Retina (tissue), 1 donor: ENCODE measurements at regions not wholly inside any gene's neighbourhood (a gene's known extent, or its start where the extent isn't known, plus 50 kb on each side); places are given as distances from the start of the nearest gene placed in this dataset.
A peak's percentile ranks its signal among the peaks of the same experiment; 100 is the strongest.

Experiments
- DNase-seq: peaks from one replicate; pipeline ENCODE4 v3.0.0-alpha.2; 2016

DNA sequence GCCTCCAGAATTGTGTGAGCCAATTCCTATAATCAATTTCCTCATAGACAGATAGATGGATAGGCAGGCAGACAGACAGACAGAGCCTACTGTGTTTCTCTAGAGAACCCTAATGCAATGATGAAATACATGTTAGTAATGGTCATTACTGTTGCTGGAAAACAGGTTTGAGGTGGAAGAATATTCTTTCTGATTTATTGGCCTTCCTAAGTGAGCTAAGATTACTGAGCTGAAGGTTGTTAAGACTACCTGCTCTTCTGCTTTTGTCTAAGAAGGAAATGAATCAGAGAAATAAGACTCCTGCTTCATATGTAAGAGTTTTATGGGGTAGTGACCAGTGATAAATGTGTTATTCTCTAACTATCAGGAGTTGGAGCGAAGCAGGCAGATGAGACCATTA lies 219.9 kb downstream of the ELAVL2 start:
- no peak for DNase-seq

DNA sequence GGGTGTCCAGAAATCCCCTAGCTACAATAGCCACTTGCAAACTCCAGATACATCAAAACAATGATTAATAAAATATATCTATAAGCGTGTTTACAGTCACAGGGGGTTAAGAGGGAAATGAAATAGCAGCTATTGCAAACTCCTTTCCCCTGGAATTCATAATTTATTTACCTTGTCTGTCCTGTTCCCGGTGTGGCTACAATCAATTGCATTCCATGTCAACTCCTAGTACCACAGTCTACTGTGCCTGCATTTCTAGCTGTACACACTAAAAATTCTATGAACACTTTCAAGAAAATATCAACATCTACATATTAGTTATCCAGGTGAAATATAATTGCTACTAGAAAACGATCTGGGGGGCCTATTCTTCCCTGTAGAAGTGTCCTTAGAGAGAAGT lies 217.6 kb downstream of the ELAVL2 start:
- no peak for DNase-seq

DNA sequence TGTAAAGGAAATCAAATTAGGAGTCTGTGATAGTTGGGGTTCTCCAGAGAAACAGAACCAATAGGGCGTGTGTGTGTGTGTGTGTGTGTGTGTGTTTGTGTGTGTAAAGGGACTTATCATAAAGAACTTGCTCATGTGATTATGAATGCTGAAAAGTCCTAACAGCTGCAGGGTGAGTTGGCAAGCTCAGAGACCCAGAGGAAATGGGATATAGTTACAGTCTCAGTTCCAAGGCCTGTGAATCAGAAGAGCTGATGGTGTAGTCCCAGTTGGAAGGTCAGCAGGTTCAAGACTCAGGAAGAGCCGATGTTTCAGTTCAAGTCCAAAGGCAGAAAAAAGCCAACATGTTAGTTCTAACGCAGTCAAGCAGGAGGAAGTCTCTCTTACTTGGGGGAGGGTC lies 214.2 kb downstream of the ELAVL2 start:
- no peak for DNase-seq

DNA sequence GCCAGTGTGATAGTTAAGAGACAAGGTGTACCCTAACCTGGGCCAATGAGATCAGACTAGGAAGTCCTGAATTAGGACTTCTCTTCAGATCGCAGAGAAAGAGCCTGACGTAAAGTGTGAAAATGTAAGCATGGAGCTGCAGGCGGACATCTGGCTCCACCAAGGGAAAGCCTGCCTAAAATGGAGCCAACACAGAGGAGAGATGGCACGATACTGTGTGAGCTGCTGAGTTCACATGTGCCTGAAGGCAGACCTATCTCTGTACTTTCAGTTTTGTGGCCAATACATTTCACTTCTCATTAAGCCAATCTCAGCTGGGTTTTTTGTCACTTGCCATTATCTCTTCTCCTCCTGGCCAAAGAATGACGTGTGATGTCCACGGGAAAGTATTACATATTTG lies 210.5 kb downstream of the ELAVL2 start:
- DNase-seq, result no peak

DNA sequence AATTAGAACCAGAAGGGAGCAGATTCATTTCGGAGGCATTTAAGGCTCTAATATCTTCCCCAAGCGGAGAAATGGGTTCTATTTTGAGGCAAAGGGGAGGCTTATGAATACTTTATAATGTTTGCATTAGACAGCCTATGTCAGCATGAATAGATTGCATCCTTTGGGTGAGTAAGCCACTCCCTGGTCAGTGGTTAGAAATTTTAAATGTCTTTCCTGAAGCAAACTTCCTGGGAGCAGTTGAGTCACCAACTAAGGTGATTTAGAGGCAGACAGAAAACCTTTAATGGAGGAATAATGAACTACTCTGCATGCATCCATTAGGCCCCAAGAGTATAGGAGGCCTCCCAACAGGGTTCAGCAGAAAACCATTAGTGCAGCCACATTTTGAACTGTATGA lies 204.9 kb downstream of the ELAVL2 start:
- peak; percentile 65 for DNase-seq

DNA sequence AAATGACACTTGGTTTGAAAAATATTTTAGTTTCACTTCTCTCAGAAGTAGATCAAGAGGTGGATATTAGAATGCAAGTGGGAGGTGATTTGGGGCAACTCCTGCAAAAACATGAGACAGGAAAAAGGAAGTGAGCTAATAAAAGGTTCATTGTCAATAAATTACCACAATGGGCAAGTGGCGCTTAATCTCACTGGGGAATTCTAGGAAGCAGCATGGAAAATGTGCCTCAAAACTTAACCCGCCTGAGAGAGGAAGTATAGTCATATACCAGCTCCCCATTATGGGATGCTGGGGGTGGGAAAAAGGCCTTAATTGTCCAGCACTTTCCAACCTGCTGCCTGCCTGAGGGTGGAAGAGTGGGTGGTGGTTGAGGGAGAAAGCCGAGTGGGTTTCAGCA lies 204.1 kb downstream of the ELAVL2 start:
- no peak for DNase-seq

DNA sequence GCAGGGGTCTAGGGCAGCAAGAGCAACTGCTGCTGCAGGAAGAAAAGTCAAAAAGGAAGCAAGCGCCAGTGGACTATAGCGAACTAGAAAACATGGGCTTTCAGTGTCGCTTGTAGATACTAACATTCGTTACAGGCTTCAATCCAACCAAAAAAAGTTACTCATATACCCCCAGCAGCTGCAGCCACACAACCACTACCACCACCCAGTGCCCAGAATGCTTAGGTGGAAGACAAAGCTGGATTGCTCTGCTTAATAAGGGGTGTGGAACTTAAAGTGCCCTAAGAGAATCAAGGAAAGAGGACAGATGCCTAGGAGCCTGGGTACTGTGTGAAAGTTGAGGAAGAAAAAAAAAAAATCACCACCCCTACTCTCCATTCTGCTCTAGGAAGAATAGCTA lies 203.6 kb downstream of the ELAVL2 start:
- DNase-seq, result no peak

DNA sequence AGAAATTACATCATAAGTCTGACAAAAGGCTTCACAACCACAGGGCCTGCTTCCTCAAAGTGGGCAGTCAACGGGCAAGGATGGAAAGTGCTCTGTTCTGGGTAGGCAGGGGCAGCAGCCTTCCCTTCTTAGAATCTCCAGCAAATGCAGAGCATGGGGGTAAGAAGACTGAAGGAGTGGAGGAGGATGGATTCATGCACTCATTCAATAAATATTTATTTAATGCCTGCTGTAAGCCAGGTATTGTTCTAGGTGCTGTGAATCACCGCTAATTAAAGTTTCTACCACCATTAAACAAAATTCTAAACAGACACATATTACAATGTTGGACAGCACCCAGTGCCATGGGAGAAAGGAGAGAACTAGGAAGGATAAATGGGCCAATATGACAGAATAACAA lies 195.6 kb downstream of the ELAVL2 start:
- no peak for DNase-seq

DNA sequence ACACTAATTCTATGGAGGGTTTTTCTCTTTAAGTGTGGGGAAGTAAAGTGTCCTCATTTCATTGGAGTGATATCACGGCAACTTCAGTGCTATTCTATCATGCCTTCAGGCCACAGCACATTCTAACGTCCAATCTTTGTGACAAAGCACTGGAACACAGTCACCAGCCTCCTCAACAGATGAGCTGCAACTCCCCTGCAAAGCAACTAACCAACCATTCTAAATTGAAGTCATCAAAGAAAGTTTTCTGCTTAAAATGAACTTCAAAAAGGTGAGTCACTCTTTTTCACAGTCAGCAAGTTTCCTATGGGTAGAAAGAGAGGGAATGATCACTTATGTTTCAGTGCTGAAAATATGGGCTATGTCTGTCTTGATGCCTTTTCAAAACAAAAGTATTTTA lies 190.8 kb downstream of the ELAVL2 start:
- DNase-seq, result no peak

DNA sequence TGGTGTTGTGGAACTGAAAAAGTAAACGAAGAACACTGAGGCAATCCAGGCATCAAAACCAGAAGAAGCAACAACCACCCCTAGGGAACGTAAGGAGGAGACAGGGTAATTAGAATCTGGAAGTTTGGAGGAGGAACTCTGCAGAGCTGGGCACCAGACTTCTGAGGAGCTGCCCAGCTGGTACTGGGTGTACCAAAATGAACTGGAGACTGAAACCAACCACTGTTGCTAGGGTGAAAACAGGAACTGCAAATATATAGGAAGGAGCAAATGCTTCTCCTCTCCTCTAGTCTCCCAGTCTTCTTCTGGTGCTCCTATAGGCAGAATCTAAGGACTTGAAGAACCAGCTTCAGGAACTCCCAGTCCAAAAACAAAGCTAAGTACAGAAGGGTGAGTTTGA lies 189.8 kb downstream of the ELAVL2 start:
- no peak for DNase-seq

DNA sequence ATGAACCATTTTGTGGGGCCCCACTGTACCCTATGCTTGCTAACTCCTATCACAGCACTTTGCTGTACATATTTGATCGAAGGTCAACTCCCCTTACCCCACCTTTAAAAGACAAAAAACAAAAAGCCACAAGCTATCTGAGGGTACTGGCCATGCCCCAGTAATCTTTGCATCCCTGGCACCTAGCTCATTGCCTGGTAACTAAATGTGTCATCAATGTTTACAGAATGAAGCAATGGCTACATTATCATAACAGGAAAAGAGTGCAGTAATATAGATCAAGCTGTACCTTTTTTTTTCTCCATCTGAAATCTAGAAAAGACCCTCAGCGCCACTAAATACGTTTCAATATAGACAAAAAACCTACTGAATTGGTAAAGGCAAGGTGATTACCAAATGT lies 188.0 kb downstream of the ELAVL2 start:
- DNase-seq, result no peak

DNA sequence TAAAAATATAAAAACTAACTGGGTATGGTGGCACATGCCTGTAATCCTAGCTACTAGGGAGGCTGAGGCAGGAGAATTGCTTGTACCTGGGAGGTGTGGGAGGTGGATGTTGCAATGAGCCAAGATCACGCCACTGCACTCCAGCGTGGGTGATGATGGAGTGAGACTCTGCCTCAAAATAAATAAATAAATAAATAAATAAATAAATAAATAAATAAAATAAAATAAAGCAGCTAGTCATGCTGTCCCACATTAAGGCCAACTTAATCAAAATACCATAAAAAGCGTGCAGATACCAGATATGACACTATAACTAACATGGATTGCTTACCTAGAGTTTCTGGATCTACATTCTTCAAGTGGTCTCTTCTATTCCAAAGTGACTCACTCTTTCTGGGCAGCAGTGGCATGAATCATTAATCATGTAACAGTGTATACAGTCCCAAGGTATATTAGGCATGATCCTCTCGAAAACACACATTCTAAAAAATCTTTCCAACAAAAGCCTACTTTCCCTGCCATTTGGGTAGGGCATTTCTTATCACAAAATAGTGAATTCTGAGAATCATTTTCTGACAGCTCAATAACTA lies 187.1 kb downstream of the ELAVL2 start:
- no peak for DNase-seq
